KMS-11 (cell line): ENCODE measurements at regions not wholly inside any gene's neighbourhood (a gene's known extent, or its start where the extent isn't known, plus 50 kb on each side); places are given as distances from the start of the nearest gene placed in this dataset.

Source experiments
- H2AFZ ChIP-seq: fragments of 200-600 bp; sonication (generic); 2 replicates; pipeline ENCODE4 v1.6.1; 2016; ENCODE audit warnings: antibody characterized with exemption, mixed run types, low read depth
- H3K27ac ChIP-seq: fragments of 200-600 bp; sonication (generic); 2 replicates; pipeline ENCODE4 v1.6.1; 2016; ENCODE audit warnings: mild to moderate bottlenecking, mixed run types
- H3K27me3 ChIP-seq: fragments of 200-600 bp; sonication (generic); 2 replicates; pipeline ENCODE4 v1.6.1; 2017; ENCODE audit warnings: mild to moderate bottlenecking, low read depth, mixed run types, moderate library complexity; ENCODE audit not compliant: insufficient read depth
- H3K36me3 ChIP-seq: fragments of 200-600 bp; sonication (generic); 2 replicates; pipeline ENCODE4 v1.6.1; 2017; ENCODE audit warnings: mild to moderate bottlenecking, mixed run types; ENCODE audit not compliant: insufficient read depth
- H3K4me1 ChIP-seq: fragments of 200-600 bp; sonication (generic); 2 replicates; pipeline ENCODE4 v1.6.1; 2016; ENCODE audit warnings: mild to moderate bottlenecking, low read depth, mixed run types; ENCODE audit not compliant: poor library complexity, severe bottlenecking
- H3K4me2 ChIP-seq: fragments of 200-600 bp; sonication (generic); 2 replicates; pipeline ENCODE4 v1.7.0; 2016; ENCODE audit warnings: mild to moderate bottlenecking, mixed run types
- H3K4me3 ChIP-seq: fragments of 200-600 bp; sonication (generic); IDR thresholded peaks from 2 replicates; pipeline ENCODE4 v1.6.1; 2017; ENCODE audit warnings: low read depth, low read length, mixed read lengths; ENCODE audit not compliant: insufficient read depth
- H3K79me2 ChIP-seq: fragments of 200-600 bp; sonication (generic); 2 replicates; pipeline ENCODE4 v1.6.1; 2016; ENCODE audit warnings: low read depth, mixed run types; ENCODE audit not compliant: insufficient read depth
- H3K9ac ChIP-seq: fragments of 200-600 bp; sonication (generic); 2 replicates; pipeline ENCODE4 v1.6.1; 2016; ENCODE audit warnings: mild to moderate bottlenecking, mixed run types
- H4K20me1 ChIP-seq: fragments of 200-600 bp; sonication (generic); 2 replicates; pipeline ENCODE4 v1.6.1; 2016; ENCODE audit warnings: mild to moderate bottlenecking, mixed run types; ENCODE audit not compliant: insufficient read depth
- CTCF ChIP-seq: fragments of 200-600 bp; sonication (generic); conservative IDR thresholded peaks from 2 replicates; pipeline ENCODE4 v1.6.1; 2017; ENCODE audit warnings: low read depth, mild to moderate bottlenecking, antibody characterized with exemption, low read length, moderate library complexity, mixed read lengths

- H2AFZ ChIP-seq: no peak overlapping the region
- H3K4me1 ChIP-seq: no peaks in the 10 kb centered on the region
Observed at GRCh38 chr9:113711251-113711650, 164.9 kb upstream of the ZNF618 start.

GRCh38 chr9:113712053-113712452, 164.1 kb upstream of the ZNF618 start:
- Histone ChIP-seq H3K27me3 (no peaks in the 10 kb centered on the region), H3K36me3 (no peaks in the 10 kb centered on the region), H3K9ac (no peak overlapping the region), H3K79me2 (no peaks in the 10 kb centered on the region), H3K4me3 (no peak overlapping the region), H3K27ac (no peak overlapping the region), H2AFZ (no peak overlapping the region), H3K4me1 (no peaks in the 10 kb centered on the region), H3K4me2 (no peak overlapping the region), H4K20me1 (no peaks in the 10 kb centered on the region)
- TF ChIP-seq CTCF: no peak

More at GRCh38 chr9:113711251-113711650, 164.9 kb upstream of the ZNF618 start:
- Histone ChIP-seq H3K4me2 (no peak overlapping the region), H3K27ac (no peak overlapping the region), H4K20me1 (no peaks in the 10 kb centered on the region), H3K9ac (no peak overlapping the region), H3K4me3 (no peak overlapping the region), H3K36me3 (no peaks in the 10 kb centered on the region), H3K27me3 (no peaks in the 10 kb centered on the region), H3K79me2 (no peaks in the 10 kb centered on the region)
- TF ChIP-seq CTCF: no peak

- no peak overlapping the region for H3K9ac ChIP-seq
- no peaks in the 10 kb centered on the region for H3K79me2 ChIP-seq
- H3K36me3 ChIP-seq: no peaks in the 10 kb centered on the region
- no peaks in the 10 kb centered on the region for H3K27me3 ChIP-seq
- TF ChIP-seq CTCF: no peak
- H2AFZ ChIP-seq: no peak overlapping the region
- no peak overlapping the region for H3K4me3 ChIP-seq
- H4K20me1 ChIP-seq: no peaks in the 10 kb centered on the region
- no peaks in the 10 kb centered on the region for H3K4me1 ChIP-seq
- H3K27ac ChIP-seq: no peak overlapping the region
- H3K4me2 ChIP-seq: no peak overlapping the region
Observed at GRCh38 chr9:113715086-113715485, 161.0 kb upstream of the ZNF618 start.

- Histone ChIP-seq H3K4me1 (no peaks in the 10 kb centered on the region), H3K36me3 (no peaks in the 10 kb centered on the region), H3K27ac (no peak overlapping the region), H3K9ac (no peak overlapping the region), H2AFZ (no peak overlapping the region), H4K20me1 (no peaks in the 10 kb centered on the region), H3K4me2 (no peak overlapping the region), H3K79me2 (no peaks in the 10 kb centered on the region), H3K27me3 (no peaks in the 10 kb centered on the region), H3K4me3 (no peak overlapping the region)
- no peak for TF ChIP-seq CTCF
Observed at GRCh38 chr9:113719919-113720318, 156.2 kb upstream of the ZNF618 start.
